ENCODE measurements at regions not wholly inside any gene's neighbourhood (a gene's known extent, or its start where the extent isn't known, plus 50 kb on each side); places are given as distances from the start of the nearest gene placed in this dataset.
A peak's percentile ranks its signal among the peaks of the same experiment; 100 is the strongest.

- DNase-seq: no peak
Measured at GRCh38 chr2:53006980-53007379, 760.6 kb upstream of the CHAC2 start.

- no peak for DNase-seq
Measured at GRCh38 chr2:53004413-53004812, 763.2 kb upstream of the CHAC2 start.

GRCh38 chr2:52995424-52995823, 772.2 kb upstream of the CHAC2 start:
- DNase-seq: no peak

- peak; percentile 7 for DNase-seq
Measured at GRCh38 chr2:52976143-52976949, 791.3 kb upstream of the CHAC2 start.

GRCh38 chr2:52974127-52974526, 793.5 kb upstream of the CHAC2 start:
- no peak for DNase-seq

GRCh38 chr2:52970642-52971041, 797.0 kb upstream of the CHAC2 start:
- DNase-seq: no peak

- DNase-seq: no peak
Measured at GRCh38 chr2:52968043-52968442, 799.6 kb upstream of the CHAC2 start.

GRCh38 chr2:52964916-52965530, 802.6 kb upstream of the CHAC2 start:
- DNase-seq: no peak

- DNase-seq: no peak
Measured at GRCh38 chr2:52961403-52961802, 806.2 kb upstream of the CHAC2 start.

- DNase-seq: no peak
Measured at GRCh38 chr2:52960881-52961280, 806.7 kb upstream of the CHAC2 start.

- no peak for DNase-seq
Measured at GRCh38 chr2:52959801-52960200, 807.8 kb upstream of the CHAC2 start.

GRCh38 chr2:52956766-52957165, 810.8 kb upstream of the CHAC2 start:
- no peak for DNase-seq

- DNase-seq: no peak
Measured at GRCh38 chr2:52956118-52956517, 811.5 kb upstream of the CHAC2 start.

GRCh38 chr2:52955079-52955478, 812.5 kb upstream of the CHAC2 start:
- no peak for DNase-seq

- no peak for DNase-seq
Measured at GRCh38 chr2:52940101-52940500, 827.5 kb upstream of the CHAC2 start.

- no peak for DNase-seq
Measured at GRCh38 chr2:52939250-52939649, 828.4 kb upstream of the CHAC2 start.

GRCh38 chr2:52936029-52936428, 831.6 kb upstream of the CHAC2 start:
- no peak for DNase-seq

GRCh38 chr2:52934920-52935640, 832.5 kb upstream of the CHAC2 start:
- DNase-seq: no peak

GRCh38 chr2:52934323-52934898, 833.2 kb upstream of the CHAC2 start:
- DNase-seq: no peak

- DNase-seq: no peak
Measured at GRCh38 chr2:52933878-52934277, 833.7 kb upstream of the CHAC2 start.

- no peak for DNase-seq
Measured at GRCh38 chr2:52931660-52932059, 835.9 kb upstream of the CHAC2 start.

- no peak for DNase-seq
Measured at GRCh38 chr2:52929412-52929811, 838.2 kb upstream of the CHAC2 start.

GRCh38 chr2:52919673-52920072, 847.9 kb upstream of the CHAC2 start:
- no peak for DNase-seq

- no peak for DNase-seq
Measured at GRCh38 chr2:52918551-52918950, 849.1 kb upstream of the CHAC2 start.
